ENCODE measurements at regions not wholly inside any gene's neighbourhood (a gene's known extent, or its start where the extent isn't known, plus 50 kb on each side); places are given as distances from the start of the nearest gene placed in this dataset.

GRCh38 chr1:38563942-38564735, 295.4 kb downstream of the RRAGC start:
- H3K36me3 Mint-ChIP-seq (ENCODE audit: low read depth) = no peaks in the 10 kb centered on the region
- H3K9me3 Mint-ChIP-seq = no peaks in the 10 kb centered on the region
- H3K4me1 Mint-ChIP-seq (ENCODE audit: low read depth) = peaks cover 48% of the 10 kb centered on the region
- H3K27ac Mint-ChIP-seq = no peak overlapping the region
- no peak for DNase-seq
- no peak overlapping the region for H3K4me3 Mint-ChIP-seq
- H3K27me3 Mint-ChIP-seq = peaks cover 22% of the 10 kb centered on the region

- H3K9me3 Mint-ChIP-seq = no peaks in the 10 kb centered on the region
- H3K27ac Mint-ChIP-seq = no peak overlapping the region
- no peaks in the 10 kb centered on the region for H3K36me3 Mint-ChIP-seq (ENCODE audit: low read depth)
- peaks cover 22% of the 10 kb centered on the region for H3K27me3 Mint-ChIP-seq
- H3K4me3 Mint-ChIP-seq = no peak overlapping the region
- DNase-seq = no peak
- H3K4me1 Mint-ChIP-seq (ENCODE audit: low read depth) = peaks cover 70% of the 10 kb centered on the region
Observed at GRCh38 chr1:38561725-38562124, 297.8 kb downstream of the RRAGC start.

- Mint-ChIP-seq H3K36me3 (ENCODE audit: low read depth) (no peaks in the 10 kb centered on the region), H3K9me3 (no peaks in the 10 kb centered on the region), H3K27ac (no peak overlapping the region), H3K4me3 (no peak overlapping the region), H3K27me3 (peaks cover 19% of the 10 kb centered on the region), H3K4me1 (ENCODE audit: low read depth) (peaks cover 73% of the 10 kb centered on the region)
- DNase-seq = no peak
Observed at GRCh38 chr1:38561110-38561509, 298.5 kb downstream of the RRAGC start.

- peaks cover 76% of the 10 kb centered on the region for H3K4me1 Mint-ChIP-seq (ENCODE audit: low read depth)
- H3K4me3 Mint-ChIP-seq = no peak overlapping the region
- H3K27me3 Mint-ChIP-seq = peaks cover 19% of the 10 kb centered on the region
- no peaks in the 10 kb centered on the region for H3K9me3 Mint-ChIP-seq
- no peaks in the 10 kb centered on the region for H3K36me3 Mint-ChIP-seq (ENCODE audit: low read depth)
- DNase-seq = no peak
- peak overlapping the region; percentile 26 for H3K27ac Mint-ChIP-seq
Observed at GRCh38 chr1:38560457-38560856, 299.1 kb downstream of the RRAGC start.

- Mint-ChIP-seq H3K9me3 (no peaks in the 10 kb centered on the region), H3K36me3 (ENCODE audit: low read depth) (no peaks in the 10 kb centered on the region), H3K27me3 (peaks cover 19% of the 10 kb centered on the region), H3K27ac (peak overlapping the region; percentile 89), H3K4me3 (peak overlapping the region; percentile 65), H3K4me1 (ENCODE audit: low read depth) (peaks cover 76% of the 10 kb centered on the region)
- DNase-seq = peak; percentile 81
Observed at GRCh38 chr1:38559446-38560165, 300.0 kb downstream of the RRAGC start.

- peaks cover 15% of the 10 kb centered on the region for H3K27me3 Mint-ChIP-seq
- H3K36me3 Mint-ChIP-seq (ENCODE audit: low read depth) = no peaks in the 10 kb centered on the region
- no peaks in the 10 kb centered on the region for H3K9me3 Mint-ChIP-seq
- peak overlapping the region; percentile 89 for H3K27ac Mint-ChIP-seq
- H3K4me1 Mint-ChIP-seq (ENCODE audit: low read depth) = peaks cover 68% of the 10 kb centered on the region
- H3K4me3 Mint-ChIP-seq = peak overlapping the region; percentile 62
- no peak for DNase-seq
Observed at GRCh38 chr1:38558500-38559445, 300.8 kb downstream of the RRAGC start.

- H3K36me3 Mint-ChIP-seq (ENCODE audit: low read depth) = no peaks in the 10 kb centered on the region
- no peak overlapping the region for H3K27ac Mint-ChIP-seq
- H3K4me1 Mint-ChIP-seq (ENCODE audit: low read depth) = peaks cover 61% of the 10 kb centered on the region
- H3K27me3 Mint-ChIP-seq = peaks cover 10% of the 10 kb centered on the region
- no peak overlapping the region for H3K4me3 Mint-ChIP-seq
- H3K9me3 Mint-ChIP-seq = no peaks in the 10 kb centered on the region
- DNase-seq = no peak
Observed at GRCh38 chr1:38558055-38558454, 301.5 kb downstream of the RRAGC start.

- H3K27me3 Mint-ChIP-seq = no peaks in the 10 kb centered on the region
- peaks cover 42% of the 10 kb centered on the region for H3K4me1 Mint-ChIP-seq (ENCODE audit: low read depth)
- no peaks in the 10 kb centered on the region for H3K9me3 Mint-ChIP-seq
- H3K4me3 Mint-ChIP-seq = no peak overlapping the region
- no peaks in the 10 kb centered on the region for H3K36me3 Mint-ChIP-seq (ENCODE audit: low read depth)
- no peak for DNase-seq
- H3K27ac Mint-ChIP-seq = no peak overlapping the region
Observed at GRCh38 chr1:38555594-38555993, 304.0 kb downstream of the RRAGC start.

- Mint-ChIP-seq H3K4me3 (no peak overlapping the region), H3K4me1 (ENCODE audit: low read depth) (peaks cover 38% of the 10 kb centered on the region), H3K27ac (no peak overlapping the region), H3K27me3 (no peaks in the 10 kb centered on the region), H3K36me3 (ENCODE audit: low read depth) (no peaks in the 10 kb centered on the region), H3K9me3 (no peaks in the 10 kb centered on the region)
- no peak for DNase-seq
Observed at GRCh38 chr1:38555130-38555529, 304.4 kb downstream of the RRAGC start.

- Mint-ChIP-seq H3K27me3 (peaks cover 2% of the 10 kb centered on the region), H3K27ac (no peak overlapping the region), H3K4me1 (ENCODE audit: low read depth) (peaks cover 6% of the 10 kb centered on the region), H3K9me3 (no peaks in the 10 kb centered on the region), H3K36me3 (ENCODE audit: low read depth) (no peaks in the 10 kb centered on the region), H3K4me3 (no peak overlapping the region)
- DNase-seq = no peak
Observed at GRCh38 chr1:38551318-38552307, 308.0 kb downstream of the RRAGC start.

- H3K27ac Mint-ChIP-seq = no peak overlapping the region
- no peaks in the 10 kb centered on the region for H3K4me1 Mint-ChIP-seq (ENCODE audit: low read depth)
- peaks cover 2% of the 10 kb centered on the region for H3K27me3 Mint-ChIP-seq
- no peak for DNase-seq
- H3K9me3 Mint-ChIP-seq = no peaks in the 10 kb centered on the region
- no peaks in the 10 kb centered on the region for H3K36me3 Mint-ChIP-seq (ENCODE audit: low read depth)
- H3K4me3 Mint-ChIP-seq = no peak overlapping the region
Observed at GRCh38 chr1:38549191-38549590, 310.4 kb downstream of the RRAGC start.

GRCh38 chr1:38547321-38547720, 312.3 kb downstream of the RRAGC start:
- peaks cover 2% of the 10 kb centered on the region for H3K27me3 Mint-ChIP-seq
- no peak for DNase-seq
- no peaks in the 10 kb centered on the region for H3K36me3 Mint-ChIP-seq (ENCODE audit: low read depth)
- H3K27ac Mint-ChIP-seq = no peak overlapping the region
- no peaks in the 10 kb centered on the region for H3K9me3 Mint-ChIP-seq
- H3K4me1 Mint-ChIP-seq (ENCODE audit: low read depth) = no peaks in the 10 kb centered on the region
- no peak overlapping the region for H3K4me3 Mint-ChIP-seq

- no peak for DNase-seq
- H3K27ac Mint-ChIP-seq = no peak overlapping the region
- peaks cover 2% of the 10 kb centered on the region for H3K27me3 Mint-ChIP-seq
- H3K9me3 Mint-ChIP-seq = no peaks in the 10 kb centered on the region
- no peaks in the 10 kb centered on the region for H3K4me1 Mint-ChIP-seq (ENCODE audit: low read depth)
- H3K4me3 Mint-ChIP-seq = no peak overlapping the region
- H3K36me3 Mint-ChIP-seq (ENCODE audit: low read depth) = no peaks in the 10 kb centered on the region
Observed at GRCh38 chr1:38546636-38547035, 312.9 kb downstream of the RRAGC start.

Measured in activated T-cell treated with anti-CD3 and anti-CD28 coated beads, Interleukin-2, amount 50 U/mL, for 24 hours (primary cell).